ENCODE measurements at regions not wholly inside any gene's neighbourhood (a gene's known extent, or its start where the extent isn't known, plus 50 kb on each side); places are given as distances from the start of the nearest gene placed in this dataset.

DNA sequence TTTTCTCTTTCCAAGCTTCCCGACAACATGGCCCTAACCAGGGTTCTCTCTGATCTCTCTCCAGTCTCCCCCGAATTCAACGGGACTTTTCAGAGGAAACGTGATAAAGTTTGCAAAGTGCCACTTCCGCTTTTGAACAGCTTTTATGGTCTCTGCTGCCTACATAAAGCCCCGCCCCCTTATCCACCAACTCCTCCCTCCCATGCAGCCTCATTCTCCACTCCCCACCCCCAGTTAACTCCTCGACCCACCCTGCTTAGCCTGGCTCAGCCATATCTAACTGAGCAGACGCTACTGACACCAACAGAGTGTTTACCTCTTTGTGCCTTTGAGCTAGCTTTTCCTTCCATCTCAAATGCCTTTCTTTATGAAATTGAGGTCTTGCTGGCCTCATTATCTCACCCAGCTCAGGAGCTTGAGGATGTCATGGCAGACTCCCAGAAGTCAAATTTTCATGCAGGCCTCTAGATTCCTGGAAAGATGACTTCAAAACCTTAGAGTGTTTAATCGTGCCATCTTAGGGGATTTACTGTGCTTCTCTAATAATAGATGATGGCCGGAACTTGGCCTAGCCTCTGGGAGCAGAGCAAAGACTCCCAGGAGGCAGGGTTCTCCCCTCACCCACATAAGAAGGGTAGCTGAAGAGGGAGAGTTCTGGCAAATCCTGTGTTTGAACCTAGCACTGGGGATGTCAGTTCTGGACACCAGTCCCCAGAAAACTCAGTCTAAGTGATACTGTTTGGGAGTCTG is 606.0 kb downstream of the BCOR start:
- Histone ChIP-seq H3K4ac (ENCODE audit: low read depth, low read length) (no peak overlapping the region), H3K27ac (ENCODE audit: insufficient read depth, low read length) (no peak overlapping the region), H3K79me1 (ENCODE audit: low read depth in 1 of 2, low read length in 2 of 2) (no peaks in the 10 kb centered on the region), H3K56ac (ENCODE audit: extremely low read depth, insufficient read depth, low read length) (no peak overlapping the region), H3K4me1 (ENCODE audit: control insufficient read depth, insufficient read depth, low read length) (no peaks in the 10 kb centered on the region), H3K9me1 (ENCODE audit: insufficient read depth, low read length) (no peaks in the 10 kb centered on the region), H3K27me3 (ENCODE audit: control insufficient read depth, insufficient read depth, low read length) (peaks cover 15% of the 10 kb centered on the region; the same call in 1 of the 2 replicates), H3K36me3 (ENCODE audit: control insufficient read depth, insufficient read depth, low read length) (no peaks in the 10 kb centered on the region), H2BK20ac (ENCODE audit: low read depth, low read length) (no peak overlapping the region), H2AK5ac (ENCODE audit: low read depth, low read length) (no peak overlapping the region), H2AFZ (replicated peaks; ENCODE audit: low read length, poor library complexity) (no peak overlapping the region), H3K9ac (ENCODE audit: low read depth, low read length) (no peak overlapping the region), H4K8ac (ENCODE audit: low read depth in 2 of 2, low read length in 2 of 2) (no peak overlapping the region), H4K91ac (ENCODE audit: insufficient read depth, low read depth, low read length) (no peak overlapping the region), H2AK9ac (replicated peaks; ENCODE audit: low read depth, low read length, poor library complexity) (no peak overlapping the region), H4K20me1 (ENCODE audit: insufficient read depth, low read length) (no peaks in the 10 kb centered on the region), H3K9me3 (ENCODE audit: control insufficient read depth, insufficient read depth, low read length) (no peaks in the 10 kb centered on the region), H2BK5ac (ENCODE audit: low read depth, low read length, poor library complexity, severe bottlenecking) (no peak overlapping the region), H3K23ac (ENCODE audit: low read depth, low read length) (no peak overlapping the region), H3K4me3 (ENCODE audit: insufficient read depth, low read depth, low read length) (no peak overlapping the region), H3K4me2 (ENCODE audit: low read depth, low read length) (no peak overlapping the region), H2BK120ac (ENCODE audit: low read depth, low read length) (no peak overlapping the region), H2BK15ac (ENCODE audit: low read depth, low read length) (no peak overlapping the region), H3K18ac (ENCODE audit: low read depth, low read length) (no peak overlapping the region), H4K5ac (ENCODE audit: low read depth, low read length) (no peak overlapping the region), H3K14ac (replicated peaks; ENCODE audit: low read depth, low read length) (no peak overlapping the region)
- in situ Hi-C loops (cut with MboI; ENCODE audit: low sequenced_read_pairs) (no loop called here), intact Hi-C loops (cut with micrococcal nuclease) (no loop called here), dilution Hi-C loops (cut with HindIII; ENCODE audit: low sequenced_read_pairs, unreplicated experiment) (no loop called here)
- CTCF ChIA-PET: no interaction called here
- no peak for DNase-seq
- no peak for ATAC-seq (ENCODE audit: low read depth)
- POLR2A ChIA-PET (ENCODE audit: unreplicated experiment): no interaction called here
- WGBS, 2 experiments (ENCODE audit: extremely low coverage in 2 of 2, insufficient read length in 1 of 2): 58% methylated on average over 6 of the region's 10 CpGs; no CpG with 5 or more reads in 1 of the 2 experiments
- BruUV-seq (replicated peaks): no TSS peak
- TF ChIP-seq MXI1 (IDR thresholded peaks at IDR 0.05; ENCODE audit: borderline replicate concordance, low read depth, low read length) (no peak), RFX5 (IDR thresholded peaks at IDR 0.05; ENCODE audit: low read depth, low read length) (no peak), RCOR1 (IDR thresholded peaks at IDR 0.05; ENCODE audit: insufficient replicate concordance, low read length) (no peak), RAD21 (IDR thresholded peaks at IDR 0.05; ENCODE audit: low read length) (no peak), CEBPB (IDR thresholded peaks at IDR 0.05; ENCODE audit: low read depth, low read length) (no peak), CHD1 (IDR thresholded peaks at IDR 0.05; ENCODE audit: low read depth, low read length) (no peak), SMC3 (IDR thresholded peaks at IDR 0.05; ENCODE audit: low read depth, low read length) (no peak), MAZ (IDR thresholded peaks at IDR 0.05; ENCODE audit: borderline replicate concordance, low read depth, low read length) (no peak), FOS (IDR thresholded peaks at IDR 0.05; ENCODE audit: low read depth, low read length) (no peak), NFE2L2 (IDR thresholded peaks at IDR 0.05; ENCODE audit: low read depth, low read length) (no peak), ELK1 (IDR thresholded peaks at IDR 0.05; ENCODE audit: borderline replicate concordance, low read depth, low read length) (no peak), BHLHE40 (IDR thresholded peaks at IDR 0.05; ENCODE audit: low read depth, low read length) (no peak)

Measured in IMR-90 (cell line).